GM12891 (cell line): ENCODE measurements at regions not wholly inside any gene's neighbourhood (a gene's known extent, or its start where the extent isn't known, plus 50 kb on each side); places are given as distances from the start of the nearest gene placed in this dataset.

ENCODE experiments used
- POLR2A ChIP-seq: IDR thresholded peaks from 2 replicates; pipeline ENCODE4 v1.6.1; 2011; ENCODE audit warnings: low read depth, low read length, control low read depth
- POLR2AphosphoS5 ChIP-seq: IDR thresholded peaks from 2 replicates; pipeline ENCODE4 v1.6.1; 2011; ENCODE audit warnings: low read depth, low read length, control low read depth
- POU2F2 ChIP-seq: IDR thresholded peaks from 2 replicates; pipeline ENCODE4 v1.6.1; 2011; ENCODE audit warnings: low read depth, mild to moderate bottlenecking, control low read depth, low read length, moderate library complexity
- SPI1 ChIP-seq: IDR thresholded peaks from 2 replicates; pipeline ENCODE4 v1.6.1; 2011; ENCODE audit warnings: low read depth, low read length, control low read depth
- TAF1 ChIP-seq: IDR thresholded peaks from 2 replicates; pipeline ENCODE4 v1.6.1; 2011; ENCODE audit warnings: low read depth, low read length, control low read depth

- TF ChIP-seq TAF1 (no peak), POLR2A (no peak), POU2F2 (no peak), POLR2AphosphoS5 (no peak), SPI1 (no peak)
Observed at GRCh38 chr6:165045631-165046030, 263.8 kb downstream of the C6orf118 start.
